ENCODE measurements at regions not wholly inside any gene's neighbourhood (a gene's known extent, or its start where the extent isn't known, plus 50 kb on each side); places are given as distances from the start of the nearest gene placed in this dataset.
"Not testable (repeated sequence)": the region's sequence is repeated elsewhere in the genome, so short reads cannot be mapped to it uniquely, and the experiment has no call there.

DNA sequence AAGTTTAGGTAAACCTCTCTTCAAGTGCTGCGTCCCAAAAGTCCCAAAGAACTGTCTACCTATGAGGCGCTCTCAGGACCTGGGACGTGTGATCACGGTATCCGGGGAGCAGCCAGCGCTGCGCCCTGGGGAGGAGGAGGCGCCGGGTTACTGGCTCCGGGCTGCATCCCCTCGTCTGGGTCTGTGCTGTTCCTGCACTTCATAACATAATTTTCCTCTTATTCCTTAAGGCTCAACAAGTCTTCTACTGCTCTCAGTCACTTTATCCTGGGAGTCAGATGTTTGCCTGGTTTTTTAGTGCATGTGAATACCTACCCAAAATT, 629.3 kb downstream of the PRIM2 start:
- not testable (repeated sequence) for DNase-seq (ENCODE audit: low read depth); H3K4me3 ChIP-seq (ENCODE audit: low read length)

DNA sequence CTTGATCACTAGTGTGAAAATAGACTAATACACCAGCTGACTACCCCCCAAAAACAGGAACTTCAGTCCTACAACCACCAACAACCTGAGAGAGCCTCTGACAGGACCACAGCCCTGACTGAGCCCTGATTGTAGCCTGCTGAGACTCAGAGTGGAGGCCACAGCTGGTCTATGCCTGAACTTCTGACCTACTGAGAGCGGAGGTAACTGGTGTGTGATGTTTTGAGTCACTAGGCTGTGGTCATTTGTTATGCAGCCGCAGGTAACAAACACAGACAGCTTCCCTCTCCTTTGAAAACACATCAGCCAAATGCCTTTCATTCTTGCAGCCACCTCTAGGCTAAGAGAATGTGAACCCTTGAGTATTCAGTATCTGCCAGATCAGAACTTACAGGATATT, 631.1 kb downstream of the PRIM2 start:
- not testable (repeated sequence) for H3K4me3 ChIP-seq (ENCODE audit: low read length); DNase-seq (ENCODE audit: low read depth)

DNA sequence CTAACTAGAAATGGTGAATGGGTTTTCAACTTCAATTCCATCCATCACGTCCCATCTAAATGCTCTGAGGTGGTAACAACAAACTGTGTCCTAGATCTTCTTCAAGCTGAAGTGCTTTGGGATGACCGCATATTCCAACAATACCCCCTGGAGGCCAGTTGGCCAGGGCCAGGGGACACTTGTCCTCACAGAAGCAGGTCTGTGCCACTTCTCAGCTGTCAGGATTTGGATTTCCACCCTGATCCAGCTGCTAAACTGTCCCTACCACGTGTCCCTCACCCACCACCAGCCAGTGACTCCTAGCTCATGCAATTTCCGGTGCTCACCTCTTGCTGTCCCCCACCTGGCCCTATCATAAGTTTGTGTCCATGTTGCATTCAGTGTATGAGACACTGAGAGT, 633.0 kb downstream of the PRIM2 start:
- H3K4me3 ChIP-seq (ENCODE audit: low read length); DNase-seq (ENCODE audit: low read depth): not testable (repeated sequence)

DNA sequence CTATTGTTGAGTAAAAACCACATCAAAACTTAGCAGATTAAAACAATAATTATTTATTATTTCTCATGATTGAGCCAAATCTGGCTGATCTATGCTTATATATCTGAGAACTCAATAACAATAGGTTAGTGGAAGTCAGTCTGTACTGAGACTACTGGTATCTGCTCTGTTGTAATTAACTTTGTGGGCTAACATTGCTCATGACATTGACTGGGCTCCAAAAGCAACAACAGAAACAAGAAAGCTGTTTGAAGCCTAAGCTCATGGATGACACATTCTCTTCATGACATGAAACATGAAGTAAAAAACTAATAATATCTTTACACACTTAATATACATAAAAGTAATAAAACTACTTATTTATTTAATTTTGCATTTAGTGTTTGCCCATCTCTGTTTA, 649.3 kb downstream of the PRIM2 start:
- peak; percentile 4 for DNase-seq (ENCODE audit: low read depth)
- H3K4me3 ChIP-seq (ENCODE audit: low read length) = not testable (repeated sequence)

DNA sequence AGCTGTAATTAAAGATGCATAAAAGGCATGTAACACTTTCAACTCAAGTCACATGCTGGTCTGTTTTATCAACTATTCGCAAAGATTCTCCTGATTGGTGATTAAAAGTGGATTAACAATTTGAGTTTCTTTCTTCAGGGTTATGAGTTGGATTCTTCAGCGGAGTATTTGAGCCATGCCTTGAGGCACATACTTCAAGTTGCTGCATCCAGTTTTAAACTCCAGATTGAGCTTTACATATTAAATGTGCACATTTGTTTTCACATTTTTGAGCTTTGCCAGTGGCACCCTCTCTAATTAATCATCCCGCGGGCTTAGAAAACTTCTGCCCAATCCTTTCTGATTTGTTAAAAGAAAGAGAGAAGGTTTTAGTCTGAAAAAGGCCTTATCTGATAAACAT, 654.5 kb downstream of the PRIM2 start:
- H3K4me3 ChIP-seq (ENCODE audit: low read length); DNase-seq (ENCODE audit: low read depth): not testable (repeated sequence)

DNA sequence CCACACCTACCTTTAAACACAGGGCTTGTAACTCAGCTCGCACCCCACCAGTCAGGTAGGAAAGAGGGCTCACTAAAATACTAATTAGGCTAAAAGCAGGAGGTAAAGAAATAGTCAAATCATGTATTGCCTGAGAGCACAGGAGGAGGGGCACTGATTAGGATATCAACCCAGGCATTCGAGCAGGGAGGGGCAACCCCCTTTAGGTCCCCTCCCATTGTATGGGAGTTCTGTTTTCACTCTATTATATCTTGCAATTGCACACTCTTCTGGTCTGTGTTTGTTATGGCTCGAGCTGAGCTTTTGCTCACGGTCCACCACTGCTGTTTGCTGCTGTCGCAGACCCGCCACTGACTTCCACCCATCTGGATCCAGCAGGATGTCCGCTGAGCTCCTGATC, 657.2 kb downstream of the PRIM2 start:
- TF ChIP-seq, protein P1, sequence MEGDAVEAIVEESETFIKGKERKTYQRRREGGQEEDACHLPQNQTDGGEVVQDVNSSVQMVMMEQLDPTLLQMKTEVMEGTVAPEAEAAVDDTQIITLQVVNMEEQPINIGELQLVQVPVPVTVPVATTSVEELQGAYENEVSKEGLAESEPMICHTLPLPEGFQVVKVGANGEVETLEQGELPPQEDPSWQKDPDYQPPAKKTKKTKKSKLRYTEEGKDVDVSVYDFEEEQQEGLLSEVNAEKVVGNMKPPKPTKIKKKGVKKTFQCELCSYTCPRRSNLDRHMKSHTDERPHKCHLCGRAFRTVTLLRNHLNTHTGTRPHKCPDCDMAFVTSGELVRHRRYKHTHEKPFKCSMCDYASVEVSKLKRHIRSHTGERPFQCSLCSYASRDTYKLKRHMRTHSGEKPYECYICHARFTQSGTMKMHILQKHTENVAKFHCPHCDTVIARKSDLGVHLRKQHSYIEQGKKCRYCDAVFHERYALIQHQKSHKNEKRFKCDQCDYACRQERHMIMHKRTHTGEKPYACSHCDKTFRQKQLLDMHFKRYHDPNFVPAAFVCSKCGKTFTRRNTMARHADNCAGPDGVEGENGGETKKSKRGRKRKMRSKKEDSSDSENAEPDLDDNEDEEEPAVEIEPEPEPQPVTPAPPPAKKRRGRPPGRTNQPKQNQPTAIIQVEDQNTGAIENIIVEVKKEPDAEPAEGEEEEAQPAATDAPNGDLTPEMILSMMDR (IDR thresholded peaks at IDR 0.05; ENCODE audit: insufficient read depth, low read depth, low read length, missing control alignments) = no peak
- no peak for DNase-seq (ENCODE audit: low read depth)
- no peak overlapping the region for H3K4me3 ChIP-seq (ENCODE audit: low read length)

DNA sequence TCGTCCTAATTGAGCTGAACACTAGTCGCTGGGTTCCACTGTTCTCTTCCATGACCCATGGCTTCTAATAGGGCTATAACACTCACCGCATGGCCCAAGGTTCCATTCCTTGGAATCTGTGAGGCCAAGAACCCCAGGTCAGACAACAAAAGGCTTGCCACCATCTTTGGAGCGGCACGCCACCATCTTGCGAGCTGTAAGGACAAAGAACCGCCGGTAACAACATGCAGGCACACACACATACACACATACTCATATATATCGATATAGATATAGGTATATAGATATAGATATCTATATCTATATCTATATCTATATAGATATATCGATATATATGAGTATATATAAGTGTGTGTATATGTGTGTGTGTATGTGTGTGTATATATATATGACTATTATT, 657.7 kb downstream of the PRIM2 start:
- DNase-seq (ENCODE audit: low read depth) = not testable (repeated sequence)

DNA sequence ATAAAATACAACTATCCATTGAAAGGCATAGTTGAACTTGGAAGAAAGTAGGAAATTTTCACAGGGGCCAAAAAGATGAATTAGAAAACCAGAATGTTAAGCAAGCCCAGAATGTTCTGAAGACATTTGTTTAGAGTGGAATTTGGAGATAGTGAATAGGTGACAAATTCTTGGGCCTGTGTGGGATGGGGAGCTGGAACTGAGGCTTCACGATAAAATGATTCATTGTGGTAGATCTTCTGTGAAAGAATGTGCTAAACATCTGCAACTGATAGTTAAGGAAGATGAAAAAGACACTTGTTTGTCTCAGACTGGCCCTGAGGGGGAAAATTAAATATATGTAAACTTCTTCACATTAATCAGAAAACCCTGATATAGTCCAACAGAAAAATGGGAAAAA, 658.9 kb downstream of the PRIM2 start:
- DNase-seq (ENCODE audit: low read depth); H3K4me3 ChIP-seq (ENCODE audit: low read length): not testable (repeated sequence)

More for the DNA sequence above, 657.7 kb downstream of the PRIM2 start:
- H3K4me3 ChIP-seq (ENCODE audit: low read length) = not testable (repeated sequence)

DNA sequence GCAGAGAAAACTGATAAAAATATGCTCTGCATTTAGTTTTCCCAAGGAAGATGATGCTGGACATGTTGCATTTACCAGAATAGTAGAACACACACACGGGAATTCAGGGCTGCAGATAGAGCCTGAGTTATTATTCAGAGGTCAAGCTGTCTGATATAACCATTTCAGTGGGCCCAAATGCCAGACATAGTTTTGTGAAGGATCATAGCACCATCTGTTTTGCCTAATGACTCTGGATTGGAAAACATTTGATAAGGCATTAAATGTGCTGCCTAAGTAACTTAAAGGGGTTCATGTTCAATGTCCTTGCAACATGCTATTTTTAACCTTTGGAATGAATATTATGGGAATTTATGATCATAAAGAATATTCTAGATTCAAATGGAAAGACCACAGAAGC, 666.2 kb downstream of the PRIM2 start:
- not testable (repeated sequence) for H3K4me3 ChIP-seq (ENCODE audit: low read length); DNase-seq (ENCODE audit: low read depth)

DNA sequence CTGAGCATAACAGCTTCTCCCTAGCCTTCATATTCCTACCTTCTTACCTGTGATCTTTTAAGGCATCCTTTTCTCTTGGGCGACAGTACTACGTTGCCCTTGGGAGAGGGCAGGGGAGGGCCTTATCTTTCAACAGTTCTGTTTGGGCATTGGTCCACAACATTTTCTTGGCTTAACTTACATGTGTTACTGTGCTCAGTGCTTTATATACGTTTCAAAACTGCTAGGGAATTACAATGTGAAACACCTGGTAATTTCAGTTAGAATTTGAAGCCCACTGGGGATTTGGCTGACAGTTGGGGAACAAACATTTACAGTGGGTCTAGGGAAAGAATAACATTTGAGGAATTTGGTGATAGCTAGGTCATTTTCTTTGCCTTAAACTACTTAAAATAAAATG, 667.1 kb downstream of the PRIM2 start:
- not testable (repeated sequence) for H3K4me3 ChIP-seq (ENCODE audit: low read length); DNase-seq (ENCODE audit: low read depth)

DNA sequence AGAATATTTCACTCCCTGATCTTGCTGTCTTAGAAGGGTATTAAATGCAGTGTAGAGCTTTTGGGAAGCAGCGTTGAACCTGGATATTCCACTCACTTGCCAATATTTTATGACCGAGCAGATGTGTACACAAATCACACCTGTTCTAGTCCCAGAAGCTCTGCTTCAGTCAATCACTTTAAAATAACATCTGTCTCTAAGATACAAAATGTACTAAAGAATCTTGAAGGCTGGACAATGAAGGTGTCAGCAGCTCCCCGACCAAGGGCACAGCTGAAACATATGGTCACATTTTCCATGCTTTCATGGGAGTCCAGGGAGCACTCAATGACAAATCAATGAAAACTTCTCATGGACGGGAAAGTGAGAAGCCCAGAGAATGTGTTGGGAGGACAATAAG, 668.3 kb downstream of the PRIM2 start:
- not testable (repeated sequence) for DNase-seq (ENCODE audit: low read depth)

DNA sequence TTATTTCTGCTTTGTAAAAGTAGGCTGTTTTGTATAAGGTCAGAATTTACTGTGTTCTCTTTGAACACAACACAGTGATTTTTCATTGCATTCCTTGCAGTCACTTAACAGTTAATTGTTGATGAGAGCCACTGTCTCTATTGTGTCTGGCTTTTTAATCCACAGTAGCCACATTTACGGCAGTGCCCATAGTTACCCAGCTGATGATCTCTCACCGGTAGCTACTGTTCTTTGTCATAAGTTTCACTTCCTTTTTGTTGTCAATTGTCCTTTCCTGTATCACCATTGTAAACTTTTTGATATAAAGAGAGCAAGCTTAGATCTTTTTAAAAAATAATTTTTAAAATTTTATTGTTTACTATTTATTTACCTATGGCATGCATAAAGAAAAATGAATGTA, 669.2 kb downstream of the PRIM2 start:
- DNase-seq (ENCODE audit: low read depth); H3K4me3 ChIP-seq (ENCODE audit: low read length): not testable (repeated sequence)

More for the DNA sequence above, 668.3 kb downstream of the PRIM2 start:
- H3K4me3 ChIP-seq (ENCODE audit: low read length) = not testable (repeated sequence)

DNA sequence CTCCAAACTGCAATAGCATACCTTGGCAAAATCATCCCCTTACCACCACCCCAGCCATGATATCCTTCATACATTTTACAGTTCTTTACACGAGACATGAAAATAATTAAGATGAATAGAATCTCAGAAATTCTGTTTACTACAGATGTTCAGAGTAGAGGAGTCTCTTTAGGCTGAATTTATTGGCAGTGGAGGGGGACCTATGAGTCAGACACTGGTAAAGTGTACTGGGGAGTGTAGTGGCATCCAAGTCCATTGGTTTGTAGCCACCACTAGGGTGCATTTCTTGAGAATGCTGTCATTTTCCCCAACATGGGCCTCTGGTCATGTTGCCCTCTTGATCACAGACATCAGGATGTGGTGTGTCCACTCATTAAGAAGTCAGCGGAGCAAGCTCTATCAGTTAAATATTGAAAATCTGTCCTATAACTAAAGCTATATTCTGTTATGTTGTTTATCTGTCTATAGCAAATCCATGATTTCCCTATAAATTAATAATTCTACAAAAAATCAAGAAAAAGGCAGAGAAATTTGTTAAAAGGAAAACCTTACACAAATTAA, 672.2 kb downstream of the PRIM2 start:
- not testable (repeated sequence) for H3K4me3 ChIP-seq (ENCODE audit: low read length); DNase-seq (ENCODE audit: low read depth)

DNA sequence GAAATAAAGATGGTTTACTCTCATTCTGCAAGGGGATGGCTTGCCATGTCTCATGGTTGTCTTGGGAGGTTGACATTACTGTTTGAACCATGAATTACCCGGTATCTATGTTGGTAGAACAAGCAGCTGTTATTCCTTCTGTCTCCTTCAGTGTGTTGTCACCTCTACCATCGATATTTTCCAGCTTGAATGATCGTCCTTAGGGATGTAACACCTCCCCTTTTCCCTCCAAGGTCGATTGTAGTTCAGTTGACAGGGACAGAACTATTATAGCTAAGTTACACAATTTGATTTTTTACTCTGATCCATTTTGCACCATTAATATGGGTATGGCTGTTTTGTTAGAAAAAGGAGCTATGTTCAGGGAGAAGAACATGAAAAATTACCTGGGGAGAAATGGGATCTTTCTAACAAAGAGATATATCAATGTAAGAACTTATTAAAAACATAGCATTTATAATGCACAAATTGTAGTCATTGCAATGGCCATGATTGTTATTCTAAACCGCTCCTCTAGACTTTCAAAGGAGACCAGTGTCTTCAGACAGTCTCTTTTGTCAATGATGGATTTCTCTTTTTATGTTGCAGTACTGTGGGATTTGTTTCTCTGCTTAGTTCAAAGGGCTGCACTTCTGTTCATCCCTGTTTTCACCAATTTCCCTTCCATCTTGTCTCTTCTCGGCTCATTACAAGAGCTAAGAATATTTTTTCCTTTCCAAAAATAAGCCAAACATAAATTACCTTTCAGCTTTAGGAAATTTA, 681.6 kb downstream of the PRIM2 start:
- not testable (repeated sequence) for DNase-seq (ENCODE audit: low read depth); H3K4me3 ChIP-seq (ENCODE audit: low read length)

DNA sequence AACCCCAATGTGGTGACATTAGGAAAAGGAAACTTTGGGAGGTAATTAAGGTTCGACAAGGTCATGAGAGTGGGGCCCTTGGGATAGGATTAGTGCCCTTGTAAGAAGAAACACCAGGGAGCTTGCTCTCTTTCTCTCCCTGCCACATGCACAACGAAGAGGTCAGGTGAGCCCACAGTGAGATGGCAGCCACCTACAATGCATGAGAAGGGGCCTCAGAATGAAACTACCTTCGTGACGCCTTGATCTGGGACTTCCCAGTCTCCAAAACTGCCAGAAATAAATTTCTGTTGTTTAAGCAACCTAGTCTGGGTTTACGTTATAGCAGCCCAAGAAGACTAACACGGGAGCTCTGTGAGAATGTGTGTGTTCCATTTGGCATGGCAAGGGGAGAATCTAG, 682.8 kb downstream of the PRIM2 start:
- DNase-seq (ENCODE audit: low read depth); H3K4me3 ChIP-seq (ENCODE audit: low read length): not testable (repeated sequence)
